Loucy (cell line): ENCODE measurements at regions not wholly inside any gene's neighbourhood (a gene's known extent, or its start where the extent isn't known, plus 50 kb on each side); places are given as distances from the start of the nearest gene placed in this dataset.

Experiments
- H2AFZ ChIP-seq: fragments of 200-600 bp; sonication (generic); 2 replicates; pipeline ENCODE4 v1.6.0; 2016; ENCODE audit warnings: antibody characterized with exemption, mild to moderate bottlenecking, low read length, moderate library complexity
- H3F3A ChIP-seq: fragments of 200-600 bp; 2 replicates; pipeline ENCODE4 v1.6.0; 2016; ENCODE audit warnings: antibody characterized with exemption, low read depth, mild to moderate bottlenecking
- H3K27me3 ChIP-seq: fragments of 200-600 bp; sonication (generic); 2 replicates; pipeline ENCODE4 v1.6.1; 2014; ENCODE audit warnings: low read length, mild to moderate bottlenecking; ENCODE audit not compliant: insufficient read depth, poor library complexity, severe bottlenecking
- H3K36me3 ChIP-seq: fragments of 200-600 bp; sonication (generic); 2 replicates; pipeline ENCODE4 v1.6.1; 2016; ENCODE audit warnings: low read length; ENCODE audit not compliant: insufficient read depth
- H3K4me1 ChIP-seq: fragments of 200-600 bp; sonication (generic); 2 replicates; pipeline ENCODE4 v1.5.1; 2014; ENCODE audit warnings: low read length, mild to moderate bottlenecking; ENCODE audit not compliant: insufficient read depth, poor library complexity, severe bottlenecking
- H3K4me2 ChIP-seq: fragments of 200-600 bp; sonication (generic); 2 replicates; pipeline ENCODE4 v1.6.0; 2014; ENCODE audit warnings: antibody characterized with exemption, low read length, low read depth, mild to moderate bottlenecking; ENCODE audit not compliant: poor library complexity, severe bottlenecking
- H3K4me3 ChIP-seq: fragments of 200-600 bp; sonication (generic); 2 replicates; pipeline ENCODE4 v1.5.1; 2014; ENCODE audit warnings: low read length, mild to moderate bottlenecking, mixed read lengths; ENCODE audit not compliant: poor library complexity, severe bottlenecking
- H3K79me2 ChIP-seq: fragments of 200-600 bp; sonication (generic); 2 replicates; pipeline ENCODE4 v1.6.1; 2014; ENCODE audit warnings: low read length; ENCODE audit not compliant: insufficient read depth
- H3K9ac ChIP-seq: fragments of 200-600 bp; sonication (generic); 2 replicates; pipeline ENCODE4 v1.6.0; 2014; ENCODE audit warnings: mild to moderate bottlenecking, low read depth, low read length, moderate library complexity; ENCODE audit not compliant: poor library complexity, severe bottlenecking
- H3K9me2 ChIP-seq: fragments of 200-600 bp; sonication (generic); replicated peaks from 2 replicates; pipeline ENCODE4 v1.6.1; 2016; ENCODE audit warnings: low read depth, low read length, mixed read lengths
- H3K9me3 ChIP-seq: fragments of 200-600 bp; sonication (generic); 2 replicates; pipeline ENCODE4 v1.6.1; 2014; ENCODE audit warnings: mild to moderate bottlenecking, antibody characterized with exemption, low read length, low read depth; ENCODE audit not compliant: insufficient read depth
- H4K20me1 ChIP-seq: fragments of 200-600 bp; sonication (generic); 2 replicates; pipeline ENCODE4 v1.6.0; 2014; ENCODE audit warnings: antibody characterized with exemption, low read length, mild to moderate bottlenecking; ENCODE audit not compliant: insufficient read depth, poor library complexity, severe bottlenecking
- EZH2phosphoT487 ChIP-seq: fragments of 200-600 bp; IDR thresholded peaks from 2 replicates; pipeline ENCODE4 v1.6.1; 2018; ENCODE audit warnings: antibody characterized with exemption, mild to moderate bottlenecking, moderate library complexity, borderline replicate concordance
- TF ChIP-seq, protein P1 (sequence below): fragments of 200-600 bp; sonication (generic); conservative IDR thresholded peaks from 2 replicates; pipeline ENCODE4 v1.5.1; 2014; ENCODE audit warnings: mild to moderate bottlenecking, antibody characterized with exemption, low read length

DNA sequence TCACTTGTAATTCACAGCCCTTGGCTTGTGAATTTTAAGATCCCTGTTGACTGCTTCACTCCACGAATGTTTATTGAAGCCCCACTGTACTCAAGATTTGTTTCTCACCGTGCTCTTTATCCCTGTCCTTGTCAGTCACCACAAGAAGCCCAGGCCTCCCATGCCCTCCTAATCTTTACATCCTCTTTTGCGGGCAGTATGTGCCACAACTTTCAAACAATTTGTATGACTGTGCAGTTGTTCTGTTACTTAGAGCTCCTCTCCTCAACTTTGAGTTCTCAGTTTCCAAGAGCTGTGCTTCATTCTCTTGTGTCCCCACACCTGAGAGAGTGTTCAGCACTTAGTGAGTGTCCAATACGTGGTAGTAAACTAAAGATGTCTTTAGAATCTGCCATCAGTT, 467.7 kb downstream of the NKX6-1 start:
- no peaks in the 10 kb centered on the region for H3K79me2 ChIP-seq
- no peaks in the 10 kb centered on the region for H4K20me1 ChIP-seq
- no peaks in the 10 kb centered on the region for H3K36me3 ChIP-seq
- no peaks in the 10 kb centered on the region for H3F3A ChIP-seq
- H3K4me2 ChIP-seq, result no peak overlapping the region
- H3K9me2 ChIP-seq, result no peaks in the 10 kb centered on the region
- H3K4me3 ChIP-seq, result no peak overlapping the region
- no peaks in the 10 kb centered on the region for H3K27me3 ChIP-seq
- no peaks in the 10 kb centered on the region for H3K9me3 ChIP-seq
- TF ChIP-seq, protein P1, sequence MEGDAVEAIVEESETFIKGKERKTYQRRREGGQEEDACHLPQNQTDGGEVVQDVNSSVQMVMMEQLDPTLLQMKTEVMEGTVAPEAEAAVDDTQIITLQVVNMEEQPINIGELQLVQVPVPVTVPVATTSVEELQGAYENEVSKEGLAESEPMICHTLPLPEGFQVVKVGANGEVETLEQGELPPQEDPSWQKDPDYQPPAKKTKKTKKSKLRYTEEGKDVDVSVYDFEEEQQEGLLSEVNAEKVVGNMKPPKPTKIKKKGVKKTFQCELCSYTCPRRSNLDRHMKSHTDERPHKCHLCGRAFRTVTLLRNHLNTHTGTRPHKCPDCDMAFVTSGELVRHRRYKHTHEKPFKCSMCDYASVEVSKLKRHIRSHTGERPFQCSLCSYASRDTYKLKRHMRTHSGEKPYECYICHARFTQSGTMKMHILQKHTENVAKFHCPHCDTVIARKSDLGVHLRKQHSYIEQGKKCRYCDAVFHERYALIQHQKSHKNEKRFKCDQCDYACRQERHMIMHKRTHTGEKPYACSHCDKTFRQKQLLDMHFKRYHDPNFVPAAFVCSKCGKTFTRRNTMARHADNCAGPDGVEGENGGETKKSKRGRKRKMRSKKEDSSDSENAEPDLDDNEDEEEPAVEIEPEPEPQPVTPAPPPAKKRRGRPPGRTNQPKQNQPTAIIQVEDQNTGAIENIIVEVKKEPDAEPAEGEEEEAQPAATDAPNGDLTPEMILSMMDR, result no peak
- TF ChIP-seq EZH2phosphoT487, result no peak
- H2AFZ ChIP-seq, result no peak overlapping the region
- H3K4me1 ChIP-seq, result no peaks in the 10 kb centered on the region
- no peak overlapping the region for H3K9ac ChIP-seq

DNA sequence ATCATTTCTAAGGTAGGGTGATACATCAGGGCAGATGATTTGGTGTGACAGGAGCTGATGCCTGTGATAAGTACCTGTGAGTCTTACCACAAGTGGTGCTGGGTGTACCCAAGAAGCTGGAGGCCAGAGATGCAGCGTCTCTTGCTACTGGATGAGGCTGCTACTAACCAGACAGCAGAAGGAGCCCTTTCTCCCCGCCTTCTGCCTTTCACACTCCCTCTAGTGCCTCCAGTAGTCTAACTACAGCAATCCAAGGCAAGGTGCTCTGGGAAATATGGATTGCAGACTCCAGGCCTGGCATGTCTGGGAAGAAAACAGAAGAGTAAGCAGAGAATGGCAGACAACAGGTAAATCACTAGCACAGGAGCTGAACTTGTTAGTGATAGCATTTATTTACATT, 470.8 kb downstream of the NKX6-1 start:
- no peaks in the 10 kb centered on the region for H3K4me1 ChIP-seq
- no peak overlapping the region for H2AFZ ChIP-seq
- no peaks in the 10 kb centered on the region for H3K9me3 ChIP-seq
- no peaks in the 10 kb centered on the region for H3K27me3 ChIP-seq
- no peaks in the 10 kb centered on the region for H3K79me2 ChIP-seq
- H3K9ac ChIP-seq, result no peak overlapping the region
- H3K4me3 ChIP-seq, result no peak overlapping the region
- H4K20me1 ChIP-seq, result no peaks in the 10 kb centered on the region
- H3K36me3 ChIP-seq, result no peaks in the 10 kb centered on the region
- TF ChIP-seq EZH2phosphoT487, result no peak
- TF ChIP-seq, protein P1, result no peak
- no peaks in the 10 kb centered on the region for H3K9me2 ChIP-seq
- H3F3A ChIP-seq, result no peaks in the 10 kb centered on the region
- H3K4me2 ChIP-seq, result no peak overlapping the region

DNA sequence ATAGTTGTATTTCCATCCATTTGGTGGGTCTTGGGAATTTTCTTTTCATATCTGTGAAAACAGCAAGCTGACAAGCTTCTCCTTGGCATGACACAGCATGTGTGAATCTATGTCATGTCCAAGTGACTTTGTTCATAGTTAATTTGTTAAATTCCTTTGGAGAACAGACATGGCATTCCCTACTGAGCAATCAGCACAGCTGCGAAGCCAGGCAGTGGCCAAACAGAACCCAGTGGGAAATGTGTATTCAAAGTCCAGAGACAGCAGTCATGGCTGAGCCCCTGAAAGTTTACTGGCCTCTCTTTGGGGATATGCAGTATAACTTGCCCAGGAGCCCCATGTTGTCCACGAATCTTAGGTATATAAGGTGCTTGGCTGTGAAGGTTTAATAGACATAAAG, 474.7 kb downstream of the NKX6-1 start:
- Histone ChIP-seq H3K27me3 (no peaks in the 10 kb centered on the region), H2AFZ (no peak overlapping the region), H3F3A (no peaks in the 10 kb centered on the region), H3K4me2 (no peak overlapping the region), H3K4me1 (no peaks in the 10 kb centered on the region), H3K36me3 (no peaks in the 10 kb centered on the region), H3K9me2 (no peaks in the 10 kb centered on the region), H3K9me3 (no peaks in the 10 kb centered on the region), H4K20me1 (no peaks in the 10 kb centered on the region), H3K9ac (no peak overlapping the region), H3K79me2 (no peaks in the 10 kb centered on the region), H3K4me3 (no peak overlapping the region)
- TF ChIP-seq, protein P1, result no peak
- no peak for TF ChIP-seq EZH2phosphoT487
